ENCODE measurements at regions not wholly inside any gene's neighbourhood (a gene's known extent, or its start where the extent isn't known, plus 50 kb on each side); places are given as distances from the start of the nearest gene placed in this dataset.

DNA sequence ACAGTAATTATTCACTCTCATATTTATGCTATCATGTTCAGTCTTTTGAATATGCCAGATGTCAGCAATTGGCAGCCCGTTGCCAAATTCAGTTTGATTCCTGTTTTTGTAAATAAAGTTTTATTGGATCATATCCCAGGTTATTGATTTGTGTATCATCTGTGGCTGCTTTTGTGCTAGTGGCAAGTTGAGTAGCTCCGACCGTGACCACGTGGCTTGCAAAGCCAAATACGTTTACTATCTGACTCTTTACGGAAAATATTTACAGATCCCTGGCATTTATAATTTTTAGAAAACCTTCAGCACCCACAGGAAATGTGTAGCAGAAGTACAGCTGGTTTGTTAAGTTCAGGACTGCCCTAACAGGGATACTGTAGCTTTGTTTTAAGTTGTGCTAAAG is 67.4 kb downstream of the VCX2 start:
- TF ChIP-seq POLR2A (IDR thresholded peaks at IDR 0.05; ENCODE audit: low read length) (no peak), MYC (IDR thresholded peaks at IDR 0.05; ENCODE audit: borderline replicate concordance, low read length) (no peak), MAFK (IDR thresholded peaks at IDR 0.05; ENCODE audit: partially characterized antibody) (no peak), EP300 (IDR thresholded peaks at IDR 0.05) (no peak), RAD21 (conservative IDR thresholded peaks at IDR 0.05 in 1 of 2, IDR thresholded peaks at IDR 0.05 in 1 of 2) (no peak), SMC3 (IDR thresholded peaks at IDR 0.05) (no peak), MAZ (IDR thresholded peaks at IDR 0.05; ENCODE audit: borderline replicate concordance, low read depth, low read length) (no peak)
- TF ChIP-seq, protein P1, sequence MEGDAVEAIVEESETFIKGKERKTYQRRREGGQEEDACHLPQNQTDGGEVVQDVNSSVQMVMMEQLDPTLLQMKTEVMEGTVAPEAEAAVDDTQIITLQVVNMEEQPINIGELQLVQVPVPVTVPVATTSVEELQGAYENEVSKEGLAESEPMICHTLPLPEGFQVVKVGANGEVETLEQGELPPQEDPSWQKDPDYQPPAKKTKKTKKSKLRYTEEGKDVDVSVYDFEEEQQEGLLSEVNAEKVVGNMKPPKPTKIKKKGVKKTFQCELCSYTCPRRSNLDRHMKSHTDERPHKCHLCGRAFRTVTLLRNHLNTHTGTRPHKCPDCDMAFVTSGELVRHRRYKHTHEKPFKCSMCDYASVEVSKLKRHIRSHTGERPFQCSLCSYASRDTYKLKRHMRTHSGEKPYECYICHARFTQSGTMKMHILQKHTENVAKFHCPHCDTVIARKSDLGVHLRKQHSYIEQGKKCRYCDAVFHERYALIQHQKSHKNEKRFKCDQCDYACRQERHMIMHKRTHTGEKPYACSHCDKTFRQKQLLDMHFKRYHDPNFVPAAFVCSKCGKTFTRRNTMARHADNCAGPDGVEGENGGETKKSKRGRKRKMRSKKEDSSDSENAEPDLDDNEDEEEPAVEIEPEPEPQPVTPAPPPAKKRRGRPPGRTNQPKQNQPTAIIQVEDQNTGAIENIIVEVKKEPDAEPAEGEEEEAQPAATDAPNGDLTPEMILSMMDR (IDR thresholded peaks at IDR 0.05): no peak
- TF ChIP-seq, protein P2, sequence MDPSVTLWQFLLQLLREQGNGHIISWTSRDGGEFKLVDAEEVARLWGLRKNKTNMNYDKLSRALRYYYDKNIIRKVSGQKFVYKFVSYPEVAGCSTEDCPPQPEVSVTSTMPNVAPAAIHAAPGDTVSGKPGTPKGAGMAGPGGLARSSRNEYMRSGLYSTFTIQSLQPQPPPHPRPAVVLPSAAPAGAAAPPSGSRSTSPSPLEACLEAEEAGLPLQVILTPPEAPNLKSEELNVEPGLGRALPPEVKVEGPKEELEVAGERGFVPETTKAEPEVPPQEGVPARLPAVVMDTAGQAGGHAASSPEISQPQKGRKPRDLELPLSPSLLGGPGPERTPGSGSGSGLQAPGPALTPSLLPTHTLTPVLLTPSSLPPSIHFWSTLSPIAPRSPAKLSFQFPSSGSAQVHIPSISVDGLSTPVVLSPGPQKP (IDR thresholded peaks at IDR 0.05; ENCODE audit: low read depth, low read length): no peak

Measured in A549 (cell line).